ENCODE measurements at regions not wholly inside any gene's neighbourhood (a gene's known extent, or its start where the extent isn't known, plus 50 kb on each side); places are given as distances from the start of the nearest gene placed in this dataset.

DNA sequence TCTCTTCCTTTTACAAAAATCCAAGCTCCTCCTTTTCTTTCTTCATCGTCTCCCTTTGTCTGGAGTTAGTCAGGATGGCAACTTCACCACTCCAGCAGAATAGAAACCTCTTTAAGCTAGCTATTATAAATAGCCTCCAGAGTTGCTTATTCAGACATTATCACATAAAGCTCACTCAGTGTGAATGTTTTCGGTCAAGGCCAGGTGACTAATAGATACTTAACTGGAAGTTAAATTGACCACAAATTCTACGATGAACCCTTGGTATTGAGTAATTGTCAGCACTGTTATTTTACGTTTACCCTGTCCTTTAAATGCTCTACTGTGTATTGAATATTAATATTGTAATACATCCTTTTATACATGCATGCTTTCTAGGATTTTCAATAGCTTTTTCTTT is 340.4 kb downstream of the OTUD1 start:
- TF ChIP-seq, protein P1, sequence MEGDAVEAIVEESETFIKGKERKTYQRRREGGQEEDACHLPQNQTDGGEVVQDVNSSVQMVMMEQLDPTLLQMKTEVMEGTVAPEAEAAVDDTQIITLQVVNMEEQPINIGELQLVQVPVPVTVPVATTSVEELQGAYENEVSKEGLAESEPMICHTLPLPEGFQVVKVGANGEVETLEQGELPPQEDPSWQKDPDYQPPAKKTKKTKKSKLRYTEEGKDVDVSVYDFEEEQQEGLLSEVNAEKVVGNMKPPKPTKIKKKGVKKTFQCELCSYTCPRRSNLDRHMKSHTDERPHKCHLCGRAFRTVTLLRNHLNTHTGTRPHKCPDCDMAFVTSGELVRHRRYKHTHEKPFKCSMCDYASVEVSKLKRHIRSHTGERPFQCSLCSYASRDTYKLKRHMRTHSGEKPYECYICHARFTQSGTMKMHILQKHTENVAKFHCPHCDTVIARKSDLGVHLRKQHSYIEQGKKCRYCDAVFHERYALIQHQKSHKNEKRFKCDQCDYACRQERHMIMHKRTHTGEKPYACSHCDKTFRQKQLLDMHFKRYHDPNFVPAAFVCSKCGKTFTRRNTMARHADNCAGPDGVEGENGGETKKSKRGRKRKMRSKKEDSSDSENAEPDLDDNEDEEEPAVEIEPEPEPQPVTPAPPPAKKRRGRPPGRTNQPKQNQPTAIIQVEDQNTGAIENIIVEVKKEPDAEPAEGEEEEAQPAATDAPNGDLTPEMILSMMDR (IDR thresholded peaks at IDR 0.05; ENCODE audit: insufficient read depth, low read depth, low read length): no peak
- no peak for TF ChIP-seq EZH2 (IDR thresholded peaks at IDR 0.05; ENCODE audit: insufficient read depth, low read length)

Data from astrocyte (in vitro differentiated cells and primary cell).